ENCODE measurements at regions not wholly inside any gene's neighbourhood (a gene's known extent, or its start where the extent isn't known, plus 50 kb on each side); places are given as distances from the start of the nearest gene placed in this dataset.

DNA sequence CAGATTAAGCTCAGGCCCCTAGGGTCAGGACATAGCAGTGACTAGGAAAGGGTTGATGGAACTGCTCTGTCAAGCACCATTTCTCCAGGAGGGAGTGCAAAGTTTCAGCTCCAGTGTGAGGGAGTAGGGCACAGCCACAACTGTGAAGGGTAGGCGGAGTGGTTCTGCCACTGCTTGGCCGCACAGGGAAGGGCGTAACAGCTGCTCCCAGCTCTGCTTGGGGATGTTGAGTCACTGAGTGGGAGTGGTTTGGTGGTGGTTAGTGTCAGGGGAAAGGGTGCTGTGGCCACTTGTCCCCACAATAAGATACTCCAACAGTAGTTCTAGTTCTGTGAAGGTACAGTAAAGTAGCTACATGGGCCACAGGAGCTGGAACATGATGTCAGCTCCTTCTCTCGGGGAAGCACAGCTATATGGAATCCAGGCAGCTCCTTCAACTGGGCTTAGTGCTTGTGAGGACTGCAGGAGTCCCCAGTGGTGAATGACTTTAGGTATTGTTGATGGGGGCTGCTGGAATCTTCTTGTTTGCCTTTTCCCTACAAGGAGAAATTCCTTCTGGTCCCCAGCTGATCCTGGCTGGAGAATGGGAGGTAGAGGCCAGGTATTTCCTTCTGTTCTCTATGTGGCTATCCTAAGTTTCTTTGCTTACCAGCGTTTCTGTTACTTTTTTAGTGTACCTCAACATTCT is 314.5 kb downstream of the SPATA31D1 start:
- H3K4me3 ChIP-seq (ENCODE audit: low read depth, low read length) = no peak overlapping the region
- TF ChIP-seq, protein P1, sequence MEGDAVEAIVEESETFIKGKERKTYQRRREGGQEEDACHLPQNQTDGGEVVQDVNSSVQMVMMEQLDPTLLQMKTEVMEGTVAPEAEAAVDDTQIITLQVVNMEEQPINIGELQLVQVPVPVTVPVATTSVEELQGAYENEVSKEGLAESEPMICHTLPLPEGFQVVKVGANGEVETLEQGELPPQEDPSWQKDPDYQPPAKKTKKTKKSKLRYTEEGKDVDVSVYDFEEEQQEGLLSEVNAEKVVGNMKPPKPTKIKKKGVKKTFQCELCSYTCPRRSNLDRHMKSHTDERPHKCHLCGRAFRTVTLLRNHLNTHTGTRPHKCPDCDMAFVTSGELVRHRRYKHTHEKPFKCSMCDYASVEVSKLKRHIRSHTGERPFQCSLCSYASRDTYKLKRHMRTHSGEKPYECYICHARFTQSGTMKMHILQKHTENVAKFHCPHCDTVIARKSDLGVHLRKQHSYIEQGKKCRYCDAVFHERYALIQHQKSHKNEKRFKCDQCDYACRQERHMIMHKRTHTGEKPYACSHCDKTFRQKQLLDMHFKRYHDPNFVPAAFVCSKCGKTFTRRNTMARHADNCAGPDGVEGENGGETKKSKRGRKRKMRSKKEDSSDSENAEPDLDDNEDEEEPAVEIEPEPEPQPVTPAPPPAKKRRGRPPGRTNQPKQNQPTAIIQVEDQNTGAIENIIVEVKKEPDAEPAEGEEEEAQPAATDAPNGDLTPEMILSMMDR (IDR thresholded peaks at IDR 0.05; ENCODE audit: insufficient read depth, low read length, missing control alignments) = no peak
- DNase-seq (ENCODE audit: low read depth, low spot score) = no peak

DNA sequence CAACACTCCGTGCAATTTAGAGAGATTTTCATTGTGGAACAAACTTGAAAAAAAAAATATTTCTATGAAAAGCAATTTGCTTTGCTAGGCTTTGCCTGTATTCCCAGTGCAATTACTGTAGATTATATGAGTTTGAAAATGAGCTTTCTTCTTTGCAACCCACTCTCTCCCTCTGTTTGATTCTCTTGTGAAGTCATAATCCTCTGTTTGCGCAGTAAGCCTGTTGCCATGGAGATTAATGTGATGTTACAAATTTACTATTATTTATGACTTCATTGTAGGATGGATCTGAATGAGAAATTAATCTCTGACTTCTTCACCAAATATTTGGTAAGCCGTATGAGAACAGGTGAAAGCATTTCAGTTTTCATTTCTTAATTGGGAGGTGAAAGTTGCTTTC is 320.3 kb downstream of the SPATA31D1 start:
- ChIA-PET CTCF (interaction anchor here (0.9 kb wide), 1 partner anchor 9 kb away, joined by 3 read pairs; no protein-coding TSS in a partner anchor), POLR2A (no interaction called here)
- DNase-seq (ENCODE audit: low read depth, low spot score) = no peak
- no peak overlapping the region for H3K4me3 ChIP-seq (ENCODE audit: low read depth, low read length)
- TF ChIP-seq, protein P1 (IDR thresholded peaks at IDR 0.05; ENCODE audit: insufficient read depth, low read length, missing control alignments) = no peak

More for the DNA sequence above, 314.5 kb downstream of the SPATA31D1 start:
- ChIA-PET POLR2A (no interaction called here), CTCF (interaction anchor here (0.6 kb wide), 1 partner anchor 555 kb away, joined by 3 read pairs; no protein-coding TSS in a partner anchor)

DNA sequence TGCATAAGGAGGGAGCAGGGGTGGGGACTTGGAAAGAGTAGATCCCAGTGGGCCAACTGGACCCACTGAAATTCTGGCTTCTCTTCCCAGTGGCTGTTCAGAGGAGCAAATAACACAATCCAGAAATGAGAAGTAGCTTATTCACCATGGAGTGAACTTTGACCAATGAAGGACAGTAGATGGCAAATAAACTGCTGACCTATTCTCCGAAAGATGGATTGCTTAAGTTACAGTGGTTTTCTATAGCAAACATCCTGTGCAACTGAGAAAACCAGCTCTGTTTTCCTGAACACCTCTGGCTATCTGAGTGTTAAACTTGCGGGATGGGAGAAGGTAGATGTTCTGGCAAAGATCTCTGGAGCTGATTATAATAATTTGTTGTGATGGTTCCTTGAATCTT is 325.1 kb downstream of the SPATA31D1 start:
- DNase-seq (ENCODE audit: low read depth, low spot score) = no peak
- TF ChIP-seq, protein P1 (IDR thresholded peaks at IDR 0.05; ENCODE audit: insufficient read depth, low read length, missing control alignments) = no peak
- ChIA-PET CTCF (no interaction called here), POLR2A (no interaction called here)
- no peak overlapping the region for H3K4me3 ChIP-seq (ENCODE audit: low read depth, low read length)

DNA sequence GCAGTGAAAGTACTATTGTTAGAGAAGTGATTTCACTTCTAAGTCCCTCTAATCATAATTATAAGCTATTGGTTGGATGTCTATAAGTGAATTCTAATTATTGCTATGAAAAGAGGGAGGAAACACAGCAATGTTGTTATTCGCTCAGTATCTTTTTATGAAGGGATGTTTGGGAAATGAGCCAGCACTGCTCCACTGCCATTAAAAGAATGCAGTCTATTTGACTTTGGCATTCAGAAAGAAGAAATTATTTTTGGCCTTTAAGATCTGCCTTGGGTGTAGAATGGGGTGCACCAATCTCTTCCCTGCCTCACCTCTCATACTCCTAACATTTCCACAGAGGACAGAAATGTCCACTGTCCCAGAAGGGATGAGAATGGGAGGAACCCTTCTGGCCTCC is 332.0 kb downstream of the SPATA31D1 start:
- CTCF ChIA-PET = no interaction called here
- TF ChIP-seq, protein P1 (IDR thresholded peaks at IDR 0.05; ENCODE audit: insufficient read depth, low read length, missing control alignments) = no peak
- DNase-seq (ENCODE audit: low read depth, low spot score) = no peak
- H3K4me3 ChIP-seq (ENCODE audit: low read depth, low read length) = no peak overlapping the region
- POLR2A ChIA-PET = no interaction called here

DNA sequence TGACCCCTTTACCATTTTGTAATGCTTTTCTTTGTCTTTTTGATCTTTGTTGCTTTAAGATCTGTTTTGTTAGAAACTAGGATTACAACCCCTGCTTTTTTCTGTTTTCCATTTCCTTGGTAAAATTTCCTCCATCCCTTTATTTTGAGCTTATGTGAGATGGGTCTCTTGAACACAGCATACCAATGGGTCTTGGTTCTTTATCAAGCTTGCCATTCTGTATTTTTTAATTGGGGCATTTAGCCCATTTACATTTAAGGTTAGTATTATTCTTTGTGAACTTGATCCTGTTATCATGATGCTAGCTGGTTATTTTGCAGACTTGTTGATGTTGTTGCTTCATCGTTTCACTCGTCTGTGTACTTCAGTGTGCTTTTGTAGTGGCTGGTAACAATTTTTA is 337.3 kb downstream of the SPATA31D1 start:
- no peak overlapping the region for H3K4me3 ChIP-seq (ENCODE audit: low read depth, low read length)
- POLR2A ChIA-PET = no interaction called here
- CTCF ChIA-PET = interaction anchor here (1.1 kb wide), 1 partner anchor 9 kb away, joined by 3 read pairs; no protein-coding TSS in a partner anchor
- DNase-seq (ENCODE audit: low read depth, low spot score) = no peak
- TF ChIP-seq, protein P1 (IDR thresholded peaks at IDR 0.05; ENCODE audit: insufficient read depth, low read length, missing control alignments) = no peak

DNA sequence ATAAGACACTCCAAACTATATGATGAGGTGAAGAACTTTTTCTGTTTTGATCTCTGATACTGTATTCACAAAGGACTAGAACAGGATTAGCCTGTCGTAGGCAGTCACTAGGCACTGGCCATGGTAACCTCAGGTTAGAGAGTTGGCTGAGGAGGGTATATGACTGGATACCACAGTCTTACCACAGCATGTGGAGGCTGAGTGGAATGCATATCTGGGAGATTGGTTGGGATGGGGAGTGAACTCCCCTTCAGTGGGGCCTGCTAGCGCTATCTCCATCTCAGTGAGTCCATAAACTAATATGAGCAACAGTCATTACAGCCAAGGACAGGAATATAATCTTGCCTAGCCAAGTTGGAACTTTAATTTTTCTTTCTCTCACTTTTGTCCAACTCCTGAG is 339.1 kb downstream of the SPATA31D1 start:
- DNase-seq (ENCODE audit: low read depth, low spot score) = no peak
- H3K4me3 ChIP-seq (ENCODE audit: low read depth, low read length) = no peak overlapping the region
- TF ChIP-seq, protein P1 (IDR thresholded peaks at IDR 0.05; ENCODE audit: insufficient read depth, low read length, missing control alignments) = no peak
- ChIA-PET CTCF (no interaction called here), POLR2A (no interaction called here)
